ENCODE measurements at regions not wholly inside any gene's neighbourhood (a gene's known extent, or its start where the extent isn't known, plus 50 kb on each side); places are given as distances from the start of the nearest gene placed in this dataset.

GRCh38 chr10:131532745-131533341 lies 221.3 kb upstream of the TCERG1L start:
- TF ChIP-seq CTCF (IDR thresholded peaks at IDR 0.05) (no peak), POLR2A (IDR thresholded peaks at IDR 0.05) (no peak)

Measured in thyroid gland (tissue), 4 donors.